SK-N-SH (cell line): ENCODE measurements at regions not wholly inside any gene's neighbourhood (a gene's known extent, or its start where the extent isn't known, plus 50 kb on each side); places are given as distances from the start of the nearest gene placed in this dataset.

ENCODE experiments used
- CTCF ChIA-PET: fragments of 300-600, 350-600 bp; formaldehyde crosslinking; extraction: SDS; loops from one replicate; lab custom pipeline; 2021; lab: Yijun Ruan, JAX
- POLR2A ChIA-PET: fragments of 350-600 bp; sonication (Branson Sonifier 250); formaldehyde crosslinking; extraction: SDS; loops from one replicate; lab custom pipeline; 2020; ENCODE audit warnings: antibody characterized with exemption, inconsistent platforms; lab: Yijun Ruan, JAX
- DNase-seq: peaks from one replicate; pipeline ENCODE4 v3.0.0; 2012
- H2AFZ ChIP-seq: fragments of 200-600 bp; sonication (generic); 2 replicates; pipeline ENCODE4 v1.8.1; 2016; ENCODE audit warnings: antibody characterized with exemption, mild to moderate bottlenecking, low read depth
- H3F3A ChIP-seq: fragments of 200-600 bp; sonication (generic); replicated peaks from 2 replicates; pipeline ENCODE3; 2016; ENCODE audit warnings: antibody characterized with exemption, mild to moderate bottlenecking; ENCODE audit not compliant: insufficient read depth
- H3K27ac ChIP-seq, 2 experiments: fragments of 200-500 bp in 1 of 2; fragments of 200-600 bp in 1 of 2; sonication (Bioruptor generic) in 1 of 2; sonication (generic), shearing (Covaris generic) in 1 of 2; 2 replicates each; pipeline versions ENCODE4 v1.5.1 to v1.6.1; 2014 to 2016; ENCODE audit warnings: low read depth in 2 of 2, inconsistent platforms in 1 of 2, low read length in 1 of 2, mild to moderate bottlenecking in 1 of 2, mixed read lengths in 1 of 2
- H3K27me3 ChIP-seq: fragments of 200-600 bp; sonication (generic), shearing (Covaris generic); 2 replicates; pipeline ENCODE4 v1.6.1; 2016; ENCODE audit warnings: mixed run types; ENCODE audit not compliant: insufficient read depth
- H3K36me3 ChIP-seq, 2 experiments: fragments of 200-500 bp in 1 of 2; fragments of 200-600 bp in 1 of 2; sonication (Bioruptor generic) in 1 of 2; sonication (generic) in 1 of 2; replicated peaks in 1 of 2; 2 replicates each; pipeline versions ENCODE3 to v1.5.1; 2014 to 2016; ENCODE audit warnings: low read length in 1 of 2, mild to moderate bottlenecking in 1 of 2; ENCODE audit not compliant: insufficient read depth in 2 of 2, control insufficient read depth in 1 of 2
- H3K4me1 ChIP-seq, 2 experiments: fragments of 200-500 bp in 1 of 2; fragments of 200-600 bp in 1 of 2; sonication (Bioruptor generic) in 1 of 2; sonication (generic), shearing (Covaris generic) in 1 of 2; 2 replicates each; pipeline versions ENCODE4 v1.5.1 to v1.6.1; 2014 to 2016; ENCODE audit warnings: low read depth in 1 of 2, low read length in 1 of 2, mixed run types in 1 of 2; ENCODE audit not compliant: insufficient read depth in 2 of 2, control insufficient read depth in 1 of 2
- H3K4me2 ChIP-seq: fragments of 200-600 bp; sonication (generic), shearing (Covaris generic); 2 replicates; pipeline ENCODE4 v1.6.1; 2017; ENCODE audit warnings: mixed run types
- H3K4me3 ChIP-seq, 2 experiments: fragments of 200-500 bp in 1 of 2; fragments of 200-600 bp in 1 of 2; sonication (Bioruptor generic) in 1 of 2; sonication (generic), shearing (Covaris generic) in 1 of 2; 2 replicates each; pipeline versions ENCODE4 v1.5.1 to v1.8.1; 2014 to 2016; ENCODE audit warnings: low read depth in 2 of 2, inconsistent platforms in 1 of 2, low read length in 1 of 2, mild to moderate bottlenecking in 1 of 2, mixed read lengths in 1 of 2, moderate library complexity in 1 of 2
- H3K79me2 ChIP-seq: fragments of 200-600 bp; sonication (generic); 2 replicates; pipeline ENCODE4 v1.8.1; 2017; ENCODE audit warnings: mild to moderate bottlenecking; ENCODE audit not compliant: insufficient read depth
- H3K9ac ChIP-seq: fragments of 200-600 bp; sonication (generic); 2 replicates; pipeline ENCODE4 v1.6.1; 2017; ENCODE audit warnings: mixed run types
- H3K9me2 ChIP-seq: fragments of 200-600 bp; sonication (generic); 2 replicates; pipeline ENCODE4 v1.6.1; 2017; ENCODE audit warnings: mixed run types
- H3K9me3 ChIP-seq: fragments of 200-600 bp; sonication (generic); 2 replicates; pipeline ENCODE4 v1.6.1; 2017; ENCODE audit warnings: mixed run types, mild to moderate bottlenecking, moderate library complexity
- H4K20me1 ChIP-seq: fragments of 200-600 bp; sonication (generic); 2 replicates; pipeline ENCODE4 v1.6.1; 2017; ENCODE audit warnings: mild to moderate bottlenecking, mixed run types; ENCODE audit not compliant: insufficient read depth
- CHD2 ChIP-seq: fragments of 150-350 bp; IDR thresholded peaks from 2 replicates; pipeline ENCODE4 v1.6.1; 2018; ENCODE audit warnings: low read length; ENCODE audit not compliant: partially characterized antibody
- CTCF ChIP-seq: fragments of 200-600 bp; sonication (generic); IDR thresholded peaks from 2 replicates; pipeline ENCODE4 v1.6.1; 2017; ENCODE audit warnings: antibody characterized with exemption, mild to moderate bottlenecking, moderate library complexity
- EP300 ChIP-seq, 2 experiments: IDR thresholded peaks; 2 replicates each; pipeline versions ENCODE4 v1.4.0 to v1.6.1; 2012; ENCODE audit warnings: borderline replicate concordance in 1 of 2, low read depth in 1 of 2, low read length in 1 of 2
- FOXM1 ChIP-seq: IDR thresholded peaks from 2 replicates; pipeline ENCODE4 v1.4.0; 2012; ENCODE audit warnings: low read depth, mild to moderate bottlenecking
- GABPA ChIP-seq: IDR thresholded peaks from 2 replicates; pipeline ENCODE4 v1.4.0; 2012; ENCODE audit warnings: low read depth, mild to moderate bottlenecking
- GATA2 ChIP-seq: sonication (generic); formaldehyde crosslinking; IDR thresholded peaks from 2 replicates; pipeline ENCODE4 v1.5.0; 2020; ENCODE audit warnings: mild to moderate bottlenecking, missing genetic modification reagents
- JUND ChIP-seq: IDR thresholded peaks from 2 replicates; pipeline ENCODE4 v1.4.0; 2012
- NFIC ChIP-seq: IDR thresholded peaks from 2 replicates; pipeline ENCODE4 v1.4.0; 2012; ENCODE audit warnings: borderline replicate concordance
- NRF1 ChIP-seq: IDR thresholded peaks from 2 replicates; pipeline ENCODE4 v1.6.1; 2012; ENCODE audit warnings: low read depth, mild to moderate bottlenecking, low read length
- RCOR1 ChIP-seq: fragments of 150-350 bp; IDR thresholded peaks from 2 replicates; pipeline ENCODE4 v1.6.1; 2017; ENCODE audit warnings: antibody characterized with exemption, low read length
- RFX5 ChIP-seq: IDR thresholded peaks from 2 replicates; pipeline ENCODE4 v1.6.1; 2012; ENCODE audit warnings: mild to moderate bottlenecking, improper control_type of control experiment, low read length
- SIN3A ChIP-seq: IDR thresholded peaks from 2 replicates; pipeline ENCODE4 v1.6.1; 2012; ENCODE audit warnings: low read depth, mild to moderate bottlenecking, low read length, moderate library complexity, borderline replicate concordance
- SMC3 ChIP-seq: IDR thresholded peaks from 2 replicates; pipeline ENCODE4 v1.6.1; 2012; ENCODE audit warnings: low read depth, low read length, improper control_type of control experiment
- TCF12 ChIP-seq: IDR thresholded peaks from 2 replicates; pipeline ENCODE4 v1.4.0; 2012
- TEAD4 ChIP-seq: IDR thresholded peaks from 2 replicates; pipeline ENCODE4 v1.4.0; 2012; ENCODE audit warnings: mild to moderate bottlenecking, borderline replicate concordance; ENCODE audit not compliant: insufficient read depth
- WGBS: methylation state at CpG from one replicate; pipeline ENCODE4 v1.1.6; 2017; ENCODE audit warnings: low lambda C conversion rate; 5-methylcytosine and 5-hydroxymethylcytosine counted together
- TF ChIP-seq, protein P1 (sequence below): IDR thresholded peaks from 2 replicates; pipeline ENCODE4 v1.6.1; 2012; ENCODE audit warnings: mild to moderate bottlenecking, low read depth, low read length, moderate library complexity
- TF ChIP-seq, protein P2 (sequence below): IDR thresholded peaks from 2 replicates; pipeline ENCODE4 v1.4.0; 2012; ENCODE audit warnings: low read depth

- TF ChIP-seq RFX5 (no peak), TEAD4 (no peak)
Measured at GRCh38 chr4:101655857-101656256, 134.7 kb upstream of the BANK1 start (continued).

- Histone ChIP-seq H3K9me3 (no peaks in the 10 kb centered on the region), H2AFZ (no peak overlapping the region)
- TF ChIP-seq NFIC (no peak), GATA2 (CRISPR knock-in tag) (no peak), FOXM1 (no peak), NRF1 (no peak), SIN3A (no peak), RCOR1 (no peak), SMC3 (no peak), TCF12 (no peak), CTCF (no peak), EP300 (IDR thresholded peaks at IDR 0.05; ENCODE audit: borderline replicate concordance in 1 of 2, low read depth in 1 of 2, low read length in 1 of 2) (no peak), RFX5 (no peak), CHD2 (no peak), TEAD4 (no peak), GABPA (no peak), JUND (no peak)
- TF ChIP-seq, protein P1, sequence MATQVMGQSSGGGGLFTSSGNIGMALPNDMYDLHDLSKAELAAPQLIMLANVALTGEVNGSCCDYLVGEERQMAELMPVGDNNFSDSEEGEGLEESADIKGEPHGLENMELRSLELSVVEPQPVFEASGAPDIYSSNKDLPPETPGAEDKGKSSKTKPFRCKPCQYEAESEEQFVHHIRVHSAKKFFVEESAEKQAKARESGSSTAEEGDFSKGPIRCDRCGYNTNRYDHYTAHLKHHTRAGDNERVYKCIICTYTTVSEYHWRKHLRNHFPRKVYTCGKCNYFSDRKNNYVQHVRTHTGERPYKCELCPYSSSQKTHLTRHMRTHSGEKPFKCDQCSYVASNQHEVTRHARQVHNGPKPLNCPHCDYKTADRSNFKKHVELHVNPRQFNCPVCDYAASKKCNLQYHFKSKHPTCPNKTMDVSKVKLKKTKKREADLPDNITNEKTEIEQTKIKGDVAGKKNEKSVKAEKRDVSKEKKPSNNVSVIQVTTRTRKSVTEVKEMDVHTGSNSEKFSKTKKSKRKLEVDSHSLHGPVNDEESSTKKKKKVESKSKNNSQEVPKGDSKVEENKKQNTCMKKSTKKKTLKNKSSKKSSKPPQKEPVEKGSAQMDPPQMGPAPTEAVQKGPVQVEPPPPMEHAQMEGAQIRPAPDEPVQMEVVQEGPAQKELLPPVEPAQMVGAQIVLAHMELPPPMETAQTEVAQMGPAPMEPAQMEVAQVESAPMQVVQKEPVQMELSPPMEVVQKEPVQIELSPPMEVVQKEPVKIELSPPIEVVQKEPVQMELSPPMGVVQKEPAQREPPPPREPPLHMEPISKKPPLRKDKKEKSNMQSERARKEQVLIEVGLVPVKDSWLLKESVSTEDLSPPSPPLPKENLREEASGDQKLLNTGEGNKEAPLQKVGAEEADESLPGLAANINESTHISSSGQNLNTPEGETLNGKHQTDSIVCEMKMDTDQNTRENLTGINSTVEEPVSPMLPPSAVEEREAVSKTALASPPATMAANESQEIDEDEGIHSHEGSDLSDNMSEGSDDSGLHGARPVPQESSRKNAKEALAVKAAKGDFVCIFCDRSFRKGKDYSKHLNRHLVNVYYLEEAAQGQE: no peak
- TF ChIP-seq, protein P2, sequence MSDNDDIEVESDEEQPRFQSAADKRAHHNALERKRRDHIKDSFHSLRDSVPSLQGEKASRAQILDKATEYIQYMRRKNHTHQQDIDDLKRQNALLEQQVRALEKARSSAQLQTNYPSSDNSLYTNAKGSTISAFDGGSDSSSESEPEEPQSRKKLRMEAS: no peak
- TF ChIP-seq, all 33 proteins: peak for 0
- no peaks in the 10 kb centered on the region for H3K9me2 ChIP-seq
- no peaks in the 10 kb centered on the region for H4K20me1 ChIP-seq
- DNase-seq: no peak
- no peaks in the 10 kb centered on the region for H3K36me3 ChIP-seq
- CTCF ChIA-PET: no interaction called here
- H3K4me3 ChIP-seq: no peak overlapping the region
- POLR2A ChIA-PET: no interaction called here
- H3F3A ChIP-seq: no peaks in the 10 kb centered on the region
- H3K9ac ChIP-seq: no peak overlapping the region
- no peaks in the 10 kb centered on the region for H3K27me3 ChIP-seq
- no peak overlapping the region for H3K4me2 ChIP-seq
- no peaks in the 10 kb centered on the region for H3K79me2 ChIP-seq
- H3K27ac ChIP-seq: no peak overlapping the region
- no peaks in the 10 kb centered on the region; a peak in 1 of 4 replicates for H3K4me1 ChIP-seq
- WGBS: 98% methylated on average over 2 of the region's 2 CpGs
Measured at GRCh38 chr4:101655005-101655404, 135.5 kb upstream of the BANK1 start.
